IPS-11a (cell line): ENCODE measurements at regions not wholly inside any gene's neighbourhood (a gene's known extent, or its start where the extent isn't known, plus 50 kb on each side); places are given as distances from the start of the nearest gene placed in this dataset.
"Not testable (repeated sequence)": the region's sequence is repeated elsewhere in the genome, so short reads cannot be mapped to it uniquely, and the experiment has no call there.

Experiments used
- H3K4me3 ChIP-seq: one replicate; pipeline ENCODE4 v1.5.1; 2013; ENCODE audit warnings: low read depth, low read length, control low read depth

DNA sequence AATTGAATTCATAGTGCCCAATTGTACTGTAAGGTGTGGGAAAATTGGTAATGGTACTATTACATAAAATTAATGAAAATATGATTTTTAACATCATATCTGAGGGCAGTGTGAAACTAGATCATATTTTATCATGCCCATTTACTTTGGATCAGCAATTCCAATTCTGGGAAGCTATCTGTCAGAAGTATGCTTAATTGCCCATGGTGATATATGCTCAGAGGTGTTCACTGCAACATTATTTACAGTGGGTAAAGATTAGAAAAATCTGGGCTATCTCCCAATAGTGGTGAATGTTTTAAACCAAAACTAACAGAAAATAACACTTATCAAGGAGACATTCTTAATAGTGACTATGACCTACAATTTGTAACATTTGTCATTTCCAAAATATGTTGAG is 1260.0 kb downstream of the BRINP3 start:
- H3K4me3 ChIP-seq, result no peak overlapping the region

DNA sequence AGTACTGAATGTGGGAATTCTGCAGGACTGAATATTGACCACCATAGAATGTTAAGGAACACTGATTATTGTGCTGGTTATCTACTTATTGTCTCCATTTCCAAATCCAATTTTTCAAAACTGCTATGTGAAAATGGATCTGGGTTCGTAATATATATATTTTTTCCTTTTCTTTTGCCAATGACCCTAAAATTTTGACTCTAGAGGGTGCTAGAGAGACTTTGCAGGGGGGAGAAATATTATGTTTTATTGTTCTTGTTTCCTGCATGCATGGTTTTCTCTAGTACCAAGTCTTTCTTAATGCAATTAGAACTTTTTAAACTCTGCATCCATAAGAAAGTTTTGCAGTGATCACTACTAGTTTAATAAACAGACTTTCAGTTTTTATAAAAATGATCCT is 1256.9 kb downstream of the BRINP3 start:
- no peak overlapping the region for H3K4me3 ChIP-seq

DNA sequence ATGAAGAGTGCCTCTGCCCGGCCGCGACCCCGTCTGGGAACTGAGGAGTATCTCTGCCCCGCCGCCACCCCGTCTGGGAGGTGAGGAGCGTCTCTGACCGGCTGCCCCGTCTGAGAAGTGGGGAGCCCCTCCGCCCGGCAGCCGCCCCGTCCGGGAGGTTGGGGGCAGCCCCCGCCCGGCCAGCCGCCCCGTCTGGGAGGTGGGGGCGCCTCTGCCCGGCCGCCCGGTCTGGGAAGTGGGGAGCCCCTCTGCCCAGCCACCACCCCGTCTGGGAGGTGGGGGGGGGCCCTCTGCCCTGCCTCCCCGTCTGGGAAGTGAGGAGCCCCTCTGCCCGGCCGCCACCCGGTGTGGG is 1251.9 kb downstream of the BRINP3 start:
- H3K4me3 ChIP-seq, result not testable (repeated sequence)

DNA sequence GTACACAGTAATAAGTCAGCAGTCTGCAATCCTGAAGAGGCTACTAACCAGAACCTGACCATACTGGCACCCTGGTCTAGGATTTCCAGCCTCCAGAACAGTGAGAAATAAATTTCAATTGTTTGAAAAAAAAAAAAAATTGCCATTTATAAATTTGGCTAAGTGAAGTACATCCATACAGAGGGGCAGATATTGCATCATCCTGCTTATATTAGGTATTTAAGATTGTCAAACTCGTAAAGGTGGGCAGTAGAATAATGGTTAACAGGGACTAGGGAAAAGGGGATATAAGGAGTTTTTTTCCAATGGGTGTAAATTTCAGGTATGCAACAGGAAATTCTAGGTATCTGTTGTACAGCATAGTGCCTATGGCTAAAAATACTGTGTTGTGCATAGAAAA is 1250.9 kb downstream of the BRINP3 start:
- no peak overlapping the region for H3K4me3 ChIP-seq

DNA sequence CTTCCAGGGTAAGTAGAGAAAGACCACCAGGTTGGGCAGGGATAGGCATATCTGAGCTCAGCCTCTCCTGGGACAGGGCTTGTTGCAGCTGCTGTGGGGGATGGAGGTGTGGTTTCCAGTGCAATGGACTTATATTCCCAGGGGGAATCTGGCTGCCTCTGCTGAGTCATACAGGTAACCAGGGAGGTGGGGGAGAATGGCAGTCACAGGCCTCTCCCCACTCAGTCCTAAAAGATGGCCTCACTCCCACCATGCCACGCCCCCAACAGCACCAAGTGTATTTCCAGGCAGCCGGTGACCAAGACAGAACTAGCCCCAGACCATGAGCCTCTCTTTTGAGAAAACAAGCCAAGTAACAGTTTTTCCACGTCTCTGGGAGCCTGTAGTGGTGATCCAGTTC is 1240.7 kb downstream of the BRINP3 start:
- no peak overlapping the region for H3K4me3 ChIP-seq

DNA sequence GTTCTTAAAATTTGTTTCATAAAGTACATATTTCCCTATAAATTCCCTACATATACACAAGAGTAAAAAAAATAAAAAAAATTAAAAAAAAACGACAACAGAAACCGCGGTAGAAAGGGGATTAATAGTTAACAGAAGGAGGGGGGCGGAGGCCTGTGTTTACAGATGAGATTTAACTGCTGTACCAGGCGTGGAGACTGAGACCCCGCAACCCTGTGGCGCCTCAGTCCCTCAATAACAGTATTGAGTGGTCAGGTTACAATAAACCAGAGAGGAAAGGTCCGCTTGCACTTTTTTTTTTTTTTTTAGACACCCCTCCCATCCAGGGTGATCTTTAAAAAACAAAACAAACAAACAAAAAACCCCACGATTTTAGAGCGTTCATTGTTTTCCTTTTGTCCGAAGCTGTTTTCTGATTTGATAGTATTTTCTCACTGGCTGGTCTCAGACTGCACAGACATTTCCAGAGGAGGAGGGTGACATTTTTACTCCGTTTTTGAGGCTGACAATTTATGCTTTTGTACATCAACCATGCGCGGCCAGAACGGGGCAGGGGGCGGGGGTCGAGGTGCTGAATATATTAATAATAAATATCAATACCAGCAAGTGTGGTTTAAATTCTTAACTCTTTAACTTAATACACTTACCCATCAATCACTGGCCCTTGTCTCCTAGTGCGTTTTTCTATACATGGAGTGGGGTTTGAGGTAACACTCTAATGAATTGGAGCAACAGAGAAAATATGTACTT is 1223.9 kb downstream of the BRINP3 start:
- no peak overlapping the region for H3K4me3 ChIP-seq

DNA sequence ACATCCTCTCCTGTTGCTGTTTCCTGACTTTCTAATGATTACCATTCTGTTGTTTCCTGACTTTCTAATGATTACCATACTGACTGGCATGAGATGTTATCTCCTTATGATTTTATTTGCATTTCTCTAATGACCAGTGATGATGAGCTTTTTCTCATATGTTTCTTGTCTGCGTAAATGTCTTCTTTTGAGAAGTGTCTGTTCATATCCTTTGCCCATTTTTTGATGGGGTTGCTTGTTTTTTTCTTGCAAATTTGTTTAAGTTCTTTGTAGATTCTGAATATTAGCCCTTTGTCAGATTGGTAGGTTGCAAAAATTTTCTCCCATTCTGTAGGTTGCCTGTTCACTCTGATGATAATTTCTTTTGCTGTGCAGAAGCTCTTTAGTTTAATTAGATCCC is 1216.5 kb downstream of the BRINP3 start:
- H3K4me3 ChIP-seq, result not testable (repeated sequence)

DNA sequence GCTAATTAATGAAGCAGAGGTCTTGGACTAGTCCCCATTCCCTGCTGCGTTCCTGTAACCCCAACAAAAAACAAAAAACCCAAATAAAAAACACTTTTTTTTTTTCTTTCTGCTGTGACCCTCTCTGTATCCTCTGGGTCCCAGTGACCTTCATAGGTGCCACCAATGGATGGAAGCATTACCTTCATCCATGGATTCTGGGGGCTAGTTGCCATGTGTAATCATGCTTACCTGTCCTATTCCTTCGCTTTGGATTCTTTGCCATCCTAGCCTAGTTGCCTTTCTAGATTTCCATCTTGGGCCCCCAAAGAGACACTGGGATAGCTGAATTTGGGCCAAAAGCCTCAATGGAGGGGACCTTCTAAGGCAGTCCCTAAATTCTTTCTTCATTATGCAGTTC is 1208.7 kb downstream of the BRINP3 start:
- H3K4me3 ChIP-seq, result no peak overlapping the region

DNA sequence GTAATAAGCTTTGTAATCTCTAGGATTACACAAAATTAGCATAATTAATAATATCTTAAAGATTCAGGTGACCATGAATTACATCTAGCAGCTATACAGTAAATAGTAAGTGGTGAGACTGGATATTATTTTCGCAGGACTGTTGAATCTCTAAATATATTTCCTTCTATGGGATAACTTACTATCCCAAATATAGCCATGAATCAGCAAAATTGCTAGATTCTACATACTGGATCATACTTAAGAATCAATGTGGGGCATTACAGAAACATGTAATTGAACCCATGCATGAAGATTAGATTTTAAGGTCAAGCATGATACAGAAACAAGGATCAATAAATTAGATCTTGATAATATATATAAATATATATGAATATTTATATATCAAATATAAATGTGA is 1203.4 kb downstream of the BRINP3 start:
- H3K4me3 ChIP-seq, result no peak overlapping the region

DNA sequence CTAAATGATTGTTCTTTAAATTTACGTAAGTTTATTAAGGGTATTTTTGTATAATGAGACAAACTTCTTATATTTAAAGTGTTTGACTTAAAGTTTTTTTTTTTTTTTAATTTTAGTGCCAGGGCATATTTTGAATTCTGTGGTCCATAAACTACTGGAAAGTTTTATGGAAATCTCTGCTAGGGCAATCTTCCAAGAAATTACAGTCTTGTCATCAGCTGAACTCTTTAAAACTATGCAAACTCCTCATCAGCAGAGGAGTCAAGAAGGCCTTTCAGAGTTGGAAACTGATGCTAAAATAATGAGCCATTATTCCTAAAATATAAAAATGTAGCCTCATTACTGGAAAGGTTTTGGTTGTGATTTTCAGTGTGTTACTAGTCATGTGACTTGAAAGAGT is 1201.9 kb downstream of the BRINP3 start:
- H3K4me3 ChIP-seq, result no peak overlapping the region

DNA sequence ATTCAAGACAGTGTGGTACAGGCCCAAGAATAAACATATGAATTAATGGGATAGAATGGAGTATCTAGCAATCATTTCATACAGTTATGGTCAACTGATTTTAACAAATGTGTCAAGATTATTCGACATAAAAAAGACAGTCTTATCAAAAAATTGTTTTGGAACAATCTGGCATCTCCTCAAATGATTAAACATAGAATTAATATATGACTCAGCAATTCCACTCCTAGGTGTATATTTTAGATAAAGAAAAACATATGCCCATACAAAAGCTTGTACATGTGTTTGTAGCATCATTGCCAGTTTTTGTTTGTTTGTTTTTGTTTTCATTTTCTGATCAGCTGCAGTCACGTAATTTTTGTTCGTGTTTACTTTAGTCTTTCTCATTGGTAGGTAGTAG is 1188.3 kb downstream of the BRINP3 start:
- no peak overlapping the region for H3K4me3 ChIP-seq

DNA sequence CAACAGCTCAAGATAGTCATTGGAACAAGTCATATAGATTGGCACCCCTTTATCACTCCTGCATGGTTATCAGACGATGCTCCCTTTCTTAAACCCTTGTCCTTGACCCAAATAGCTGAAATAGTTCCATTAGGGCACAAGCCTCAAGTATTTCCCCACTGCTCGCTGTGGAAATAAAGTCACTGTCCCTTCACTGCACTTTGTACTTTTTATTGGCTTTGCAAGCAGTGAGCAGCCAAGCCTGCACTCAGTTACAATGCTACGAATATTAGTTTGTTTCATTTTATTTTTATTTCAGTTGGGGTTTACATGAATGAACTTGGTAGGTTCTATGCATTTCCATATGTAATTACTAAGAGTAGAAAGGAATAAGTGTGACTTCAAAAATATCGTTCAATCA is 1176.4 kb downstream of the BRINP3 start:
- no peak overlapping the region for H3K4me3 ChIP-seq

DNA sequence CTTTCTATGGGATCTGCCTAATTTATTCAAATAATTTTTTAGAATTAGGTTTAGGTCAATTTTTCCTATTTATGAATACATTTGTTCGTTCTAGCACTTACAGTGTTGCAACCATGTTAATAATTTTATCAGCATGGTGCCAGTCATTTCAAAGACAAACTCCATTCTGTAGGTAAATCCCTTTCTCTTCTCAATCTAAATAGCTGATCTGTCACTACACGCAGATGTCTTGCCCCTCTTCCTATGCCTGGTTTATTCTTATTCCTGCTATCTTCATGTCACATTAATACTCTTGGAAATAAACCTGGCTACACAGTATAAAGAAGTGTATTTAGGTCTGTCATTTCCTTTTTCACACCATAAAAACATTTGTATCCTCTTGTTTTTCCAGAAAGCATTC is 1172.4 kb downstream of the BRINP3 start:
- H3K4me3 ChIP-seq, result no peak overlapping the region

DNA sequence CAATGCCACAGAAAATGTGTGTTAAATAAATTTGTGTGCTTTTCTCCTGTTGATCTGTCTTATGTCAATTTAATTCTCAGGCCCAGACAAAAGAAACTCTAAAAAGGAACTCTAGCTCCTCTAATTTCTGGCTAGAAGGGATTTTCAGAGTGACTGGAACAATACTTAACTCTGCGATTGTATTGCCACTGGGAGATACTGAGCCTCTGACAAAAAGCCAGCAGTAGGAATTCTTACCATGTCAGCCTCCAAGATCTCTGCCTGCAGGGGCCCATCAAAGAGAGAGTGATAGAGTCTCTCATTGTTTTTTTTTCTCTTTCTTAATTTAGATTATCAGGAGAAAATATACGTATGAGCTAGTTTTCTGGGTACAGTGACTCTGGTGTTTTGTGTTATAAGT is 1165.7 kb downstream of the BRINP3 start:
- no peak overlapping the region for H3K4me3 ChIP-seq

DNA sequence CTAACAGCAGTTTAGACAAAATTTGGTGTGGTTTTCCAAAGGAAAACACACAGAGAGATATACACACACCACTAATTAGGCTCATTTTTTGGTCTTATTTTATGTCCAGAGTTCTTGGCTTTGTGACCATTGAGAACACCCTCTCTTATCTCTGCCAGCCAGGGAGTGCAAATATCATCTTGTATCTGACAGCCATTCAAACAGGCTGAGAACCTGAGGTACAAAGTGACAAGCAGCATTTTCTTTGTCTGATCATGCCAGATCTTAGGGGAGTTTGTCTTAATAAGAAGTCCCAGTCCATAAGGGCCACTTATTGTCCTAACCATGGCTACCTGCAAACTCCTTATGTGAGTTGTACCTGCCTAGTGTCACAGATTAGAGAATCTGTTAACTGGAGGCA is 1165.2 kb downstream of the BRINP3 start:
- H3K4me3 ChIP-seq, result no peak overlapping the region

DNA sequence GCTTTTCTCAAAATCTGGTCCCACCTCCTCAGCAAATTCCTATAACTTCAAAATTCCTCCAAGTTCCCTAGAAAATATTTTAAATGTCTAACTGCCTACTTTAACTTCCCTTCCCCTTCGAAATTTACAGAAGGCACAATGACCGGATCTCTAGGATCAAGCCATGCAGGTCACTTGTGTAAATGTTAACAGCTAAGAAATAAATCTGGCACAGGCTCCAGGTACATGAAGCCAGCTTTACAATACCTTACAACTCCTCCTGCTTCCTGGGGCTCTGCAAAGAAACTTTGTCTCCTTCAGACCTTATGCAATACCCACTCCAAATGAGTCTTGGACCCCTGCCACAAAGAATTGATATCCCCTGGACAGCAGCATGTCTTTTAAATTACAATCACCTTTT is 1164.2 kb downstream of the BRINP3 start:
- H3K4me3 ChIP-seq, result no peak overlapping the region

DNA sequence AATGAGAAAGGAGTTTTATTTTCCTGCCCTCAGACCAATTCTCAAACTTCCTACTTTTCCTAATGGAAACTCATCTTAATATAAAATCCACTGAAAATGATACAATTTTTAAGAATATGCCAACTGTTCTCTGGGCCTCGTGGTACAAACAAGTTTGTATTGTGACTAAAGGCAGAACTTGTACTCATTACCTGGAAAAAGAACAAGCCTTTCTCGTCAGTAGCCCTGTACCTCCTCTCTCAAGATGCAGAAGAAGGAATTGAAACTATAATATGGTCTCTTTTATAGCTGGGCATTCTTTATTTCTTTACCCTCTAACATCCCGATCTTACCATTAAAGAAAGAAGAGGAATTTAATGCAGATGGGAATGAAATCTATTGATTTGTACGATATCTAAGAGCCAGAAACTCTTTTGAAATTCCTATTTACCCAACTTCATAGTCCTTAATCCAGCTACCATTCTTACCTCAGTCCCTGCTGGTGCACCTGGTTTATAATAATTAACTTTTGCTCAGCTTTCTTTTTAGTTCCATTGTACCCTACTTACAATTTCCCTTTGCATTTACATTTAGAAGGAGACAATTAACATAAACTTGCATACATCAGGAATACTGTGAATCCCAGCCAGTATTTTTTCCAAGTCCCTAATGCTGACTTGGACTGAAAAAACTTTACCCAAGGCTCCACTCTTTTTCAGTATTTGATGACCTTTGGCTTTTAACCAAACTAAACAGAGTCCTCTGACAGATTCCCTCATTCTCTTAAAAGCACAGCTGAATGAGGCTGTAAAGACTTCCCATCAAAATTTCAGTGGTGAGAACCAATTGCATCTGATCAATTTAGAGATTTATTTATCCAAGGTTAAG is 1162.4 kb downstream of the BRINP3 start:
- H3K4me3 ChIP-seq, result no peak overlapping the region

DNA sequence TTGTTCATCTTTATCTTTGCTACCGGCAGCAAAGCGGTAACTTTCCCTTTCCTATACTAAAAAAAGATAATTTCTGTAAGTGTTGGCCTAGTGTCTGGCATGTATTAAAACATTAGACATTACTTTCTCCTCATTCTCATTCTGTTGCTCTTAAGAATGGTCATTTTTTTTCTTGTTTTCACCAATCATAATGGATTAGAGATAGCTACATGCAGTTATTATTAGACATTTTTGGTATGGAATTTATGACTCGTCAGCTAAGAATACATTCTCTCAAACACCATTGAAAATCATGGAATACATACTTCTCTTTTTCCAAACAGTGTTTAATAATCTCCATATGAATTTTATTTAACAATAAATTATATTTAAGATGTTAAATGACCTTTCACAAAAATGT is 1154.6 kb downstream of the BRINP3 start:
- H3K4me3 ChIP-seq, result no peak overlapping the region

DNA sequence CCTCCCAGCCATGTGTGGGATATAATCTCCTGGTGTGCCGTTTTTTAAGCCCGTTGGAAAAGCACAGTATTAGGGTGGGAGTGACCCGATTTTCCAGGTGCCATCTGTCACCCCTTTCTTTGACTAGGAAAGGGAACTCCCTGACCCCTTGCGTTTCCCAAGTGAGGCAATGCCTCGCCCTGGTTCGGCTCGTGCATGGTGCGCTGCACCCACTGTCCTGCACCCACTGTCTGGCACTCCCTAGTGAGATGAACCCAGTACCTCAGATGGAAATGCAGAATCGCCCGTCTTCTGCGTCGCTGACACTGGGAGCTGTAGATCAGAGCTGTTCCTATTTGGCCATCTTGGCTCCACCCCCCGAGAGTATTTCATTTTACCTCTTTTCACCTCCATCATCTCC is 1146.6 kb downstream of the BRINP3 start:
- H3K4me3 ChIP-seq, result not testable (repeated sequence)

DNA sequence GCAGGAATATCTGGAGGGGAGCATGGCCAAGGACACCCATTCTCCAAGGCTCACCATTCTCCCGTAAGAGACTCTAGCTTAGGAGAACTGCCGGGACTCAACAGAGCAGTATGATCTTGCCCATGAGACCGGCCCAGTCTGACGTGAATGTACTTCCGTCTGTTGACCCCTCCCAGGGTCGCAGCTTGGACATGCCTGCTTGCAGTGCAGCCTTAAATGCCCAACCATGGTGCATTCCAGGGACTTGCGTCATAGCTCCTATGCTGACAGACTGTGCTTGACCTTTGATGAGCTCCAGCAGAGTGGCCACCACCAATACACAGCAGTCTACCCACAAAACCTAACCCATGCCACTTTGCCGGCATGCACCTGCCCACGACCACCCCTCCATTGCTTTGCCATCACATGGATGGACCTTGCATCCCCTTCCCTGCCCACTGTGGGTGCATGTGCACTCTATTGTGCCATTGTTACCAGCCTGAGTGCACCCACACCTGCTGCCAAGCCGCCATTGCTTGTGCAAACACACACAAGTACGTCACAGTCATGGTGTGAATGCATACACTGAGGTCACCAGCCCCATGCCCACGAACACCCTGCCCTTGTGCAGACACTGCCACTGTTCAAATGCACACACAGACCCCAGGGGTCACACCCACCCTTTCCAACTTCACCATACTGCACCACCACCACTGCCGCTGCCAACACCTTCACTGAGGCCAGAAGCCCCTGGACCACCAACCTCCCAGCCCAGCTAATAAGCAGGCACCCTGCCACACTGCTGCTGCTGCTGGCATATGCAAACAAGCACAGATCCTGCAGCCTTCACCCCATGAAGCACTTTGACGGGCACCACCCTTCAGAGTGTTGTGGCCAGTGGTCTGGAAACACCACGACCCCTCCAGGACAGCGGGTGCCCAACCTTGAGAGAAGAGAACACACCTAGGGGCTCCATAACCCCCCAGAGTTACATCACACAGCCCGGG is 1141.3 kb downstream of the BRINP3 start:
- H3K4me3 ChIP-seq, result no peak overlapping the region

DNA sequence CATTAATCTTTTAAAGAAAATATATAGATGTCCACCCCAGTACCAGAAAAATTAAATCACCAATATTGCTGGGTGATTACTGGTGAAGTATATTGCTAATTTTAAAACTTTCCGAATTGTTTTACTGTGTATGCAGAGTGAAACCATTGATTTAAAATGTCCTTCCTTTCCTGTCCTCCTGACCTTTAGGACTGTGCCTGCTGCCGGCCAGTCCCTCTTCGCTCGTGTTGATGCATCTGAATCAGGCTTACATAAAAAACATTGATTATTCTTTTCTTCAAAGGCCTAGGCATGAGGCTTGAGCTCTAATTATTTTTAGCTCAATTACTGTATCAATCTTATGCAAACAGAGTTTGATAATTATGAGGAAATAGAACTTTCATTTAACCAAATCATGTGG is 1128.1 kb downstream of the BRINP3 start:
- no peak overlapping the region for H3K4me3 ChIP-seq
